HG02623 (cell line): ENCODE measurements at regions not wholly inside any gene's neighbourhood (a gene's known extent, or its start where the extent isn't known, plus 50 kb on each side); places are given as distances from the start of the nearest gene placed in this dataset.

ENCODE experiments used
- ATAC-seq: cut with Tn5 transposase; IDR thresholded peaks from one replicate; pipeline ENCODE4 v1.9.1; 2021; ENCODE audit warnings: moderate library complexity; ENCODE audit not compliant: unreplicated experiment

DNA sequence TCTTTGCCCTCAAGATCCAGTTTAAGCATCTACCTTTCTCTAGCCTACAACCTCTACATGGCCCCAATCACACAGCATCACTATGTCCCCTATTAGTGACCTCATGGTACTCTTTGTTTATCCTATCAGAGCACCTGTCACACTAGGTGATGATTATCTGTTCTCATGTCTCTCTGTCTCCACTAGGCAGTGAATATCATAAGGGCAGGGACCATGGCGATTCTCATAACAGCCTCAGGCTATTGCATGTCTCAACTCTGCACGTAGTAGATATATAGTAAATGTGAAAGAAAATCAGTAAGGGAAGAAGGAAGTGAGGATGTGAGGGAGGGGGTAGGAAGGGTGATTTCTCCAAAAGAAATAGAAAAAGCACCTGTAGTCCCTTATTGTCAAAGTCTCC lies 311.0 kb downstream of the NSG2 start:
- ATAC-seq, result no peak

DNA sequence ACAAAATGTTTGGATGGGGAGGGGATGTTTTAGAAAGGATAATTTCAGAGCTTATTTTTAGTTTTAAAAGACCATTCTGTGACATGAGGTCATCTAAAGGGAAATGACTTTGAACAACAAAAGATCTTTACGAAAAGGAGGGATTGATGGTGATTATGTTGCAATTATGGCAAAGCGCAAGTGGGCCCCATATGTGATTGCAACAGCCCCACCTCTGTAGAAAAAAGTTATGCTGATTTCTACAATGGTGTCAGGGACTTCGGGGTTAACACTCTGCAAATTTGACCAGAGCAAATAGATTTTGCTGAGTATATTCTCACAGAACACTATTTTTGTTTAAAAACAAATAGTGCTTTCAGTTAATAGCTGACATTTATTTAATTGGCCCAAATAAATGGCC lies 312.8 kb downstream of the NSG2 start:
- no peak for ATAC-seq

DNA sequence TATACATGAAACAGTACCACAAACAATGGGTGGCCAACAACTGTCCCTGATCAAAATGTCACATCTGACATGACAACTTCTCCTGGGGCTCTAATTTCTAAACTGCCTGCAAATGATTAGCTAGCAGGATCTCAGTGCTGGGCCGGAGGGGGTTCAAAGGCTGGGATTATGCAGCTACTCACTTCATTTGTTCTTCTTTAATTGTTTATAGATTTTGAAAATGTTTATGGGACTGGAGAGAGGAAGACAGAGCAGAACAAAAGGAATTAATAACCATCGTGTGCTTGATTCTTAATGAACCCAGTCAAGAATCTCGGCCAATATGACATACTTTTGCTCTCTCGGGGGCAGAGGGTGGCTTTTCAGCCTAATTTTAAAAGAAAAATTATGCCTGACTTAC lies 313.6 kb downstream of the NSG2 start:
- no peak for ATAC-seq

DNA sequence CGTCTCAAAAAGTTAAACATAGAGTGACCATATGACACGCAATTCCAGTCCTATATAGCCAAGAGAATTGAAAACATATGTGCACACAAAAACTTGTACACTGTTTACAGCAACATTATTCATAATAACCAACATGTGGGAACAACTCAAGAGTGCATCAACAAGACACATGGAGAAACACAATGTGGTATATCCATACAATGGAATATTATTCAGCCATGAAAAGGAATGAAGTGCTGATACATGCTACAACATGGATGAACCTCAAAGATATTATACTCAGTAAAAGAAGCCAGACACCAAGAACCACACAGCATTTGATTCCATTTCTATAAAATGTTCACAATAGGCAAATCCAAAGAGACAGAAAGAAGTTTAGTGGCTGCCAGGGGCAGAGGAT lies 317.0 kb downstream of the NSG2 start:
- ATAC-seq, result no peak

DNA sequence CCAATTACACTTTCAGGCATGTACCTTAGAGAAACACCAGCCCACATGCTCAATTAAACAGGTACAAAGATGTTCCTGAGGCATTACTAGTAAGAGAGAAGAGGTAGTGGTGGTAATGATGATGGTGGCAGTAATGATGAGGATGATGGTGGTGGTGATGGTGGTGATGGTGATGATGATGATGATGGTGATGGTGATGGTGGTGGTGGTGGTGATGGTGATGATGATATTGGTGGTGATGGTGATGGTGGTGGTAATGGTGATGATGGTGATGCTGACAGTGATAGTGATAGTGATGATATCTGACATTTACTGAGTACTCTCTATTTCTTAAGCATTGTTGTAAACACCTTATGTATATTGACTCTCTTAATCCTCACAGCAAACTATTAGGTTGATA lies 318.4 kb downstream of the NSG2 start:
- no peak for ATAC-seq

DNA sequence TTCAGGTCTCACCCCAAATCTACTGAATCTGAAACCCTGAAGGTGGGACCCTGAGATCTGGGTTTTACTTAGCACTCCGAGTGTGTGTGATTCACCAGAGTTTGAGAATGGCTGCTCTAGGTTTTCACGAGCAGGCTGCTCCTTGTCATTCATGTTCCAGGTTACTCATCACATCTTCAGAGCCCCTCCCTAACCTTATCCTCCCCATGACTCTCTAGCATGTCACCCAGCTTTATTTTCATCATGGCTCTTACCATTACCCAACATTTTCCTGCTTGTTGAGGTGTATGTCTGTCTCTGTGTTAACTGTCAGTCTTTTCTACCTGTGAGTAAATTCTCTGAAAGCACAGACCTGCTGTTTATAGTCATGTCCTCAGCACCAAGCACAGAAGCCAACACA lies 319.2 kb downstream of the NSG2 start:
- ATAC-seq, result no peak

DNA sequence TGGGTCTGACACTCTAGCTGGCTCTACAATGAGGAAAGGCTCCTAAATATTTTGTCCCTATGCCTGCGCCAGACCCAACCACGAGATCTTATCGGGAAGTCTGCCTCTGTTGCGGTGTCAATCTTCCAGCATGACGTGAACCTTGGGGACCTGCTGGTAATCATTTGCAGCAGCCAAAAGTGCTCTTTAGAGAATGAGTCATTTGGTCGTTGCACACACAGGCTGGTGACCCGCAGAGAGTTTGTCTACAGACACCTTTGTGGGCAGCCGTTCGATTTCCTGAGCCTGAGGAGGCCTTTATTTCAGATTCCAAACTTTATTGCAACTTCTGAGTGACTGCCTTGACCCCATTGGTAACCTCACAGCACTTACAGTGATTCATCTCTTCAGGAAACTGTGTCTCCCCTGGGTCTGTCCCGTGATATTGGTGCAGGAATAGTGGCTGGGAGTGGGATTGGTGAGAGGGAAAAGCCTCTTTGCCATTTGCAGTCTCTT lies 326.1 kb downstream of the NSG2 start:
- ATAC-seq, result no peak

DNA sequence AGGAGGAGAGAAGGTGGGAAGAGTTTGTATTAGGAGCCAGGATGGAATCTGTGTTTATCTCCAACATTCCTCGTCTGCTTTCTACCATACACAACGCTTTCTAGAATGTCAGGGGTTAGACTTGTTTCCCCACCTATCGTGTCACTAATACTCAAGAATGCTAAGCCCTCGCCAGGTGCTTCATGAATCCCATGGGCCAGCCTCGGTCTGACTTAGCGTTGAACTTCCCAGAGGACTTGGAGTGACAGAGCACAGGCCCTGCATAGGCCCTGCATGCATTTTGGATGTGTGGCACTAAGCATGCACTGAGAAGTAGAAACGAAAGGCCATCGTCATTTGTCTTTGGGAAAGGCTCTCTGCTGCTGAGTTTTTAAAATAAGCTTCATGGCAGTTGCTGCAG lies 328.7 kb downstream of the NSG2 start:
- ATAC-seq, result no peak

DNA sequence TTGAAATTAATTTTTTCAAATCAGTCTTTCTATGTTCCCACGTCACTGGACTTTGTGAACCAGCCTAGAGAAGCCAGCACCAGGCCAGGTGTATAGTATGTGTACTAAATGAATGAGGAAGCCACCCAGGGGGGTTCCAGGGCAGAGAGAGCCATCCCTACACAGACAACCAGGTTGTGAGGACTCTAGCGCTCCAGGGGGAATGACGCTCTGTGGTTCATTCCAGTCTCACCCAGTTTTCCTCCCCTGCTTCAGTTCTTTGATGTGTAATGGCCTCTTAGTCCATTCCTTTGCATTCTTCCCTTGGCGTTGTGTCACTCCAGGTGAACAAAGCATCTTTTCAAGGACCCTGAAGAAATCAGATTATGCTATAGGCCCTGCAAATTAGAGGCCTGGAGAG lies 330.6 kb downstream of the NSG2 start:
- no peak for ATAC-seq

DNA sequence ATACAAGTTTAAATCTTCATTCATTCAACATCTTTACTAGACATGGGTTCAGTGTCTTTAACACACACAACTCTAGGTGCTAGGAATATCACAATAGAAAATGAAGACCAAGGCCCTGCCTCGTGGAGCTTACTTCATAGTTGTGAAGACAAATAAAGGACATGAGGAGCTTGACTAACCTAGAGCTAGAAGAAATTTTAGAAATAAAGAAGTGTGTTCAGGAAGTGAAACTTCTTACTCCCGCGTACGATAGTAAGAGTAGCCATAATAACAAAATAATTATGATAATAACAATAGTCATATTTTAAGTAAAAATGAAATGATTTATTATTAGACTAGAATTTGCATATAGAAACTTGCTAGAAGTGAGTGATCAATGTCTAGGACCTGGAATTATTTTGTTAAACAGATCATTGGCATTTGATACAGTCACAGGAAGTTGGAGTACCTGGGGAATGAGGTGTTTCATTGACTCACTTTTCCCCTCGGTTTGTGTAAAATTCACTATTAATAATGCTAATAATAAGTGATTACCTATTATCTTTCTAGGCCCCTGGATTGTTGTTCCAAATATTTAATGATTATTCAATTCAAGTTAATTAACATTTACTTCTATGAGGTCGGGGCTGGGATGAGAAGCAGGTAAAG lies 331.3 kb downstream of the NSG2 start:
- ATAC-seq, result no peak

DNA sequence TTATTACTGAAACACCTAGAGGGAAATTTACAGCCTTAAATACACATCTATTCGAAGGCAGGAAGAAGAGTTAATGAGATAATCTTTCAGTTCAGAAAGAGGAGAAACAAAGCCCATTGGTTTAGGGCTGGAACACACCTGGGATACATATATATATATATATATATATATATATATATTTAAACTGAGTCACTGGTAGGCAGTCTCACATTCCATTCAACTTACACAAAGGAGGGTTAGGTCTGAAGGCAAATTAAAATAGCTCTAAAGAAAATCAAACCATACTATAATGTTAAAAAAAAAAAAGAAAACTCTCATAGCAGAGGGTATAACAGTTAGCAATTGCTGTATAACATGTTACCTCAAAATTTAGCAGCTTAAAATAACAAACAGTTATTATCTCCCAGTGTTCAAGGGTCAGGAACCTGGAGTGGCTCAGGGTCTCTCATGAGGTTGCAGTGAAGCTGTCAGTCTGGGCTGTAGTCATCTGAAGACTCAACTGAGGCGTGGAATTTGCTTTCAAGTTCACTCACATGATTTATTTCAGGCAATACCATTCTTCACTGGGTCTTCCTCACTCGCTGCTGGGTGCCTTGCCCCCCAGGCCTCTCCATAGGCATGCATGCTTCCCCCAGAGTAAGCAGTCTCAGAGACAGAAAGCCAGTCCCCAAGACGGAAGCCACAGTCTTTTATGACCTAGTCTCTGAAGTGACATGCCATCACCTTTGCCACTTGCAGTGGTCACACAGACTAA lies 332.8 kb downstream of the NSG2 start:
- ATAC-seq, result no peak

DNA sequence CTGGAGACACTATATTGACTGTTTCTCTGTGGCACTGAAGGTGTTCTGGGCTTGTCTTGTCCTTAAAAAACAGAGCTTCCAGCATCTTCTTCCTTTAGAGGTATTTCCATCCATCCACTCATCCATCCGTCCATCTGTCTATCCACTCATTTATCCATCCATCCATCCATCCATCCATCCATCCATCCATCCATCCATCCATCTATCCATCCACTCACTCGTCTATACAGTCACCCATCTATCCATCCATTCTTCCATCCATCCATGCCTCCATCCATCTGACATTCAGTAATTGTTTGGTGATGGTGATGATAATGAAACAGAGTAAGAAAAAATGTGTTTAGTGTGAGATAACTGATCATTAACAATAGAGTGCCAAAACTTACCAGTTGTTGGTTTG lies 334.8 kb downstream of the NSG2 start:
- no peak for ATAC-seq

DNA sequence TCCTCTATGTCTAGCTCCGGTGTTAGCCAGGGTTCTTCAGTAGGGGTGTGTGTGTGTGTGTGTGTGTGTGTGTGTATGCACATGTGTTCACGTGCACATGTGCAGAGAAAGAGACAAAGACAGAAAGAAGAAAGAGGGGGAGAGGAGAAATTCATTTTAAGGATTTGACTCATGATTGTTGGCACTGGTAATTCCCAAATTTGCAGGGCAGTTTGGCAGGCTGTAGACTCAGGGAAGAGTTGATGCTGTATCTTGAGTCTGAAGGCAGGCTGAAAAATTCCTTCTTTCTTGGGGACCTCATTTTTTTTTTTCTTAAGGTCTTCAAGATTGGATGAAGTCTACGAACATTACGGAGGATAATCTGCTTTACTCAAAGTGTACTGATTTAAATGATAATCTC lies 335.7 kb downstream of the NSG2 start:
- ATAC-seq, result no peak

DNA sequence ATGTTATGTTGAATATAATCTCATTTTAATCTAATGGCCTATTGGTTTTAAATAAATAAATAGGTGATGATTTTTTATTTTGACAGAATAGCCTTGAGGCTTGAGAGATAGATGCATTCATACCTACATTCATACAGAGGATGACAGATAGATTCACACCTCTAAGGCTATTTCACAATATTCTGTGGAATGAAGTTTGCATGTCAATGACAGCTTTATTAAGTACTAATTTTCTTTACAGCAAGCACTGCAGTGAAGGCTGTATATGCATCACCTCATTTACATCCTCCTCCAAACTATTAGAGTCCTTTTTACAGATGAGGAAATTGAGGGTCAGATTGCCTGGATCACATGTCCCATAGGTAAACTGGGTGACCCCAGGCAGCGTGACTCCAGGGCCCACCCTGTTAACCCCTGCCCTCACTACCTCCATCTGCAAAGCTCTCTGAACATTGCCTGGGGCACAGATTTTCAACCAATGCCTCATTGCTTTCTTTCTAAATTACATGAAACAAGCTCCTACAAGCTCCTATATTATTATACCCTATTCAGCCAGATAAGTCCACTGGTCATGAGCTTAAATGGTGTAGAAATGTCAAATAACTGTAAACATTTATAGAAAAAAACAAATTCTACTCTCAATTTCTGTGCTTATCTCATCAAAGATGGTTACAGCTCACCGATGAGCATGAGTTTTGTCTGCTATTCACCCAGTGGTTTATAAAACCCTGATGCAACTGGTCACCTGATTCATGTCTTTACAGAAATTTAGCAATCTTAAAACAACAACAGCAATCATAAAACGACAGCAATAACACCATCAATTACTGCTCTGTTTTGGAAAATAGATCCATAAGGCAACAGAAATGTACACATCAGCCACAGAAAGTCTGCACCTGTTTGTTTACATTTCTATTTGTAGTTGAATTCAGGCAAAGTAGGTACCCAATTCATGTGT lies 338.0 kb downstream of the NSG2 start:
- ATAC-seq, result no peak

DNA sequence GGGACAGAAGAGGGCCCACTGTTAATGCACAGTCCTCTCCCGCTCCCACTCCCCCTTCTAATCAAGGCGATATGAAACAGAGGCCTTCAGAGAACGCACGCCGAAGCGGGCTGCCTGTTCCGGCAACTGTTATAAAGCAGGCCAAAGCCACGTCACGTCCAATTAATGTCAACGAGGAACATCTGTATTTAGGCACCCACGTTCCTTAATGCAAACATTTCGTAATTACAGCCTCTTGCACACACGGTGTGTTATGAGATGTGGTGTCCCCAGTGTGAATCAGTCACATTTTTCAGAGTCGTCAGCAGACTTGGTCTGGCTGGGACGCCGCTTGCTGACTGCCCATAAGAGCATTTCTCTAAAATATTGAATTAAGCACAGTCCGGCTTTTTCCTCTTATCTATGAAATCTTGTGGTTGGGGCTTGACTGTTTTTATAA lies 339.0 kb downstream of the NSG2 start:
- ATAC-seq, result no peak

DNA sequence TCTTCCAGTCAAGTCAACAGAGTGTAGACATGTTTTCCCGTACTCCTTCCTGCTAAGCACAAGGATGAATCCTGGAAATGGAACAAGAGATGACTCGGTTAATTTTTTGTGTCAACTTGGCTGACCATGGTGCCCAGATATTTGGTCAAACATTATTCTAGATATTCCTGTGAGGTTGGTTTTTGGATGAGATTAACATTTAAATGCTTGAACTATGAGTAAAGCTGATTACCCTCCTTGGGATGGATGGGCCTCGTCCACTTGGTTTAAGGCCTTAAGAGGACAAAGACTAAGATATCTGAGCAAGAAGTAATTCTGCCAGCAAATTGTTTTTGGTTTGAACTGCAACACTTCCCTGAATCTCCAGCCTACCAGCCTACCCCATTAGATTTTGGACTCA lies 338.1 kb upstream of the MSX2 start:
- ATAC-seq, result no peak

DNA sequence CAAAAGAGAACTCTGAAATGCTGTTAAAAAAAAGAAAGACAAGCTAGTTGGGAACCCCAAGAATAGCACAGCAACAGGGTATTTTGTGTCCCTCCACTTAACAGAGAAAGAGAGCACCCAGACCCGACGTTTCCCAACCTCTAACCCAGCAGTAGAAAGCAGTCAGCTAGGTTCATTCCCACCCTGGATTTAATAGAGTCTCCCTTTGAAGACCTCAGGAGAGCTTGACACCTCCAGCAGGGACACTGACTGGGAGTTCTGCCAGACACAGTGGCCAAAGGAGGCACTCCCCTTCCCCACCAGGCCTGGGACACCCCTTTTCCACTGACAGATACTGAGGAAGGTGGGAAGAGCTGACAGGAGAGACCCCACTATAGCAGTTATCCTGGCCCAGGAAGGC lies 337.5 kb upstream of the MSX2 start:
- ATAC-seq, result no peak

DNA sequence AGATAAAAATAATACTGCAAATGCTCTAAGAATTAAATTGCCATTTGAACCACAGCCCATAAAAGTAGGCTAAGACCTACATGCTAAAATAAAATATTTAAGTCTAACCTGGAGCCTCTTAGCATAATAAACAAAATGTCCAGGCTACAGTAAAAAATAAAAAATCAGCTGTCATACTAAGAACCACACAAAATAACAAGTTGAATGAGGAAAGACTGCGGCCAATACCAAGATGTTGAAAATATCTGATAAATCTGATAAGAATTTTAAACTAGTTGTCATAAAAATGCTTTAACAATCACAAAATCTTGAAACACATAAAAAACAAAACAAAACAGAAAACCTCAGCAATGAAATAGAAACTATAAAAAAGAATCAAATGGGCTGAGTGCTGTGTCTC lies 336.9 kb upstream of the MSX2 start:
- ATAC-seq, result no peak

DNA sequence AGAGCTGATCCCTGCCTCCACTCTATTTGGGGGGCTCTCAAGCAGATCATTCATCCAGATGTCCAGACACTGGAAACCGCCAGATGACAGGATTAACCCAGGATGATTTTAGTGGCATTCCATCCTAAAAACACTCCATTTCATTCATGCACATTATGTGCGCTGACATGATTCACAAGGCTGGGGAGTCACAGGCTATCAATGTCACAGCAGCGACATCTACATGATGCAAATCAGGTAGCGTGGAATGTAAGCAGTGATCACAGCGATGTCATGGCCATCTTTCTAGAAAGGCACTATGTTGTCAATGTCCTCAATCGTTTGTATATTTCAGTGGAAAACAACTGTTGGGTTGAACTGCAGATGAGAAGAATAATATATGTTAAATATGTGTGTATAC lies 331.5 kb upstream of the MSX2 start:
- ATAC-seq, result no peak

DNA sequence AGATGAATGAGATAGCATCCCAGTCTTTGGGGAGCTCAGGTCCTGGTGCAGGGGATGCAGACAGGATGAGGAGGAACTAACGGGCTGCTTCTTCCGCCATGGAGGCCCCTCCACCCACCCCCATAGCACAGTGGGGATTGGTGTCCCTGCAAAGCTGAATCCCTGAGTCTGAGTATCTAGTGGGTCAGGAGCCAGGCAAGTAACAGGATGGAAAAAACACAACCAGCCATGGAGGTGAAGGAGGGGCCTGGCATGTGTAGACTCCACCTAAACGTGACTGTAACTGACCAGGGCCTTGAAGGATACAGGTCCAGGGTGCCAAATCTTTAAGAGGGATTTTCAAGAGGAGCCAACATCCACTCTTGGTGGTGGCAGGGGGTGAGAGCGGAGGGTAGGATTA lies 327.8 kb upstream of the MSX2 start:
- no peak for ATAC-seq

DNA sequence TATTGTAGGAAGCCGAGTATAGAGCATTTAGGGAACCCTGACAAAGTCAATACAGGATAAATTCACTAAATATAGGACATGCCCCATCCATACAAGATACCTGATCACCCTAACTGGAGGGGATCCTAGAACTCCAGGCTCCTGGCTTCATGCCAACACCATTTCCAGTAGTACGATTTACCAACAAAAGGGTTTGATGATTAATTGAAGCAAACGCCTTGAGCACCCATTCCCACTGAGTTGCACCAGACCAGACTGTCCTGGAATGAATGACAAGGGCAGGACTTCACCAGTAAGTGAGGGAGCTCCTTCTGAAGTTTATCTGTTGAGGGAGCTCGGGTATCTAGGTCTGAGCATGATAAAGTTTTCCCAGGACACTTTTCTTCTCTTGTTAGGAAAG lies 327.2 kb upstream of the MSX2 start:
- no peak for ATAC-seq

DNA sequence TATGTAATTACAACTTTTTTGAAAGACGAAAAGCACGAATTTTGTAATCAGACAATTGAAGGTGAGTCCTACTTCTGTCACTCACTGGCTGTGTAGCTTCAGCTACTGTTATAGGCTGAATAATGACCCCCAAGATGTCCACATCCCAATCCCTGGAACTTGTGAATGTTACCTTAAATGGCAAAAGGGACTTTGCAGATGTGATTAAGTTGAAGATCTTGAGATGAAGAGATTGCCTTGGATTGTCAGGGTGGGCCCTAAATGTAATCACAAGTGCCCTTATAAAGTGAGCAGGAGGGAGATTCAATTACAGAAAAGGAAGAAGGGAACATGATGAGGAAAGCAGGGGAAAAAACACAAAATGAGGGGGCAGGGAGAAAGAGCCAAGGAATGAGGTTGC lies 326.2 kb upstream of the MSX2 start:
- no peak for ATAC-seq
